HuH-7 (cell line): ENCODE measurements at regions not wholly inside any gene's neighbourhood (a gene's known extent, or its start where the extent isn't known, plus 50 kb on each side); places are given as distances from the start of the nearest gene placed in this dataset.

ENCODE experiments used
- DNase-seq: peaks from one replicate; pipeline ENCODE4 v3.0.0; 2011; ENCODE audit warnings: low spot score

DNA sequence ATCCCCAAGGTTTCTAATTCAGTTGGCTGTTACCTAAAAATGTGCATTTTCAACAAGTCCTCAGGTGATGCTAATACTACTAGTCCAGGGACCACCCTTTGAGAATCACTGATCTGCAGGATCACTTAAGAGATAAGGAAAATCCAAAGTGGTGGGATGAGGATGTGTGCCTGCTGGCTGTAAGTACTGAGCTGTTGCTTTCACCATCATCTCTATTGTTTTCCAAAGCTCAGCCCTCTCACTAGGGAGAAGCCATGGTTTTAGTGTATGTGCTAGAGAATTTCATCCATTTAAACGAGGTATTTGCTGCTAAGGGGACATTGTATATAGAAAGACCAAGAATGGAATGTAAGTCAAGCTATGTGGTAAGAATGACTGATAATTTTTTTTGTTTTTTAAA, 202.3 kb downstream of the KIF21A start:
- DNase-seq = no peak

DNA sequence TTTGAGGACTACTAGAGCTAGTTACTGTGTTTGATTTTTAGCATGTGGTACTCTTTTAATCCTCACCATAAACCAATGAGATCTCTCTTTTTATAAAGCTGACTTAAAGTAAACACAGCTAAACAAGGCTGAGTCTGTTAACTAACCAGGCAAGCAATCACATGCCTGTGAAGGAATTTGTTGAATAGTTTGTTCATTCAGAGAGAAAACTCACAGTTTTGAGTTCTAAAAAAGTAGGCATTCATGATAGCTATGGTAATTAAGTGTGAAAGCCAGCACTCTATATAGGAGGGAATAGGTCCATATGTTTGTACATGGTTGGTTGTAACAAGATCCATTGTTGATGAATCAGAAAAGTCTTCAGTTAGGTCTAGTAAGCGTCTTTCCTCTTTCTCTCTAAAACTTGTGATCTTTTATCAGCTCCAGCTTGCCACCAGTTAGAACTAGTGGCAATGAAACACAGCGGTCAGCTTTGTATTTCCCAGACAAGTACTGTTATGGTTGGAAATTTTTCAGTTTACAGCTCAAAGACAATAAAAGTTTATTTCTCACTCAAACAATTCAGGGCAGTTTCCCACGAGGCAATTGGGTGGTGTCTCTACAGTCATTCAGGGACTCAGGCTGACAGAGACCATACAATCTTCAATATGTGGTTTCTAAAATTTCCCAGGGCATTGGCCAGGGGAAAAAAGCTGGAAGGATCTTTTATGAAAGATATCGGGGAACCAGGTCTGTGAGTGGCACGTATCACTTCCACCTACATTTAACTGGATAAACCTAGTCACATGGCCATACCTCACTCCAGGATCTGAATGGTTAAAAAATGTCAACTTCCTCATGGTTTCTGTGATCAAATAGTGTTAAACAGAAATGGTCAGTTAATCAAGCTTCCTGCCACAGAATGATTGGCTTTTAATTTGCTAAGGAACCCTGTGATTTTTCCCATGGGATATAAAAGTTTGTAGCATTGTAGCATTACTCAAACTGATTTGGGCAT, 203.1 kb downstream of the KIF21A start:
- no peak for DNase-seq

DNA sequence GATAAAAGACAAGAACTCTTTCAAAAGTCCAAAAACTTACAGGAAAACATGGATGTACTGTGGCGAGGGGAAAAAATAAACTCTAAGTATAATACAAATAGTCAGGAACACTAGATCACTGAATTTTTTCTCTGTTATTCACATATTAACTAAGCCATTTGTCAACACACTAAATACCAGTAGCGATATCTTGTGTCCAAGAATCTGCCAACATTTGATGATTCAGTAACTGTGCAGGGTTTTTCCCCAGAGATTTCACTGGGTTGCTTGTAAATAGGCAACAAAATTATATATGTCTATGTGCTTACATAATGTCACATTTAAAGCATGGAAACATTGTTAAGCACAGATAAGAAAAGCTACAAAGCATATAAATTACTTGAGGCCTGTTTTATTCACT, 205.9 kb downstream of the KIF21A start:
- DNase-seq = no peak

DNA sequence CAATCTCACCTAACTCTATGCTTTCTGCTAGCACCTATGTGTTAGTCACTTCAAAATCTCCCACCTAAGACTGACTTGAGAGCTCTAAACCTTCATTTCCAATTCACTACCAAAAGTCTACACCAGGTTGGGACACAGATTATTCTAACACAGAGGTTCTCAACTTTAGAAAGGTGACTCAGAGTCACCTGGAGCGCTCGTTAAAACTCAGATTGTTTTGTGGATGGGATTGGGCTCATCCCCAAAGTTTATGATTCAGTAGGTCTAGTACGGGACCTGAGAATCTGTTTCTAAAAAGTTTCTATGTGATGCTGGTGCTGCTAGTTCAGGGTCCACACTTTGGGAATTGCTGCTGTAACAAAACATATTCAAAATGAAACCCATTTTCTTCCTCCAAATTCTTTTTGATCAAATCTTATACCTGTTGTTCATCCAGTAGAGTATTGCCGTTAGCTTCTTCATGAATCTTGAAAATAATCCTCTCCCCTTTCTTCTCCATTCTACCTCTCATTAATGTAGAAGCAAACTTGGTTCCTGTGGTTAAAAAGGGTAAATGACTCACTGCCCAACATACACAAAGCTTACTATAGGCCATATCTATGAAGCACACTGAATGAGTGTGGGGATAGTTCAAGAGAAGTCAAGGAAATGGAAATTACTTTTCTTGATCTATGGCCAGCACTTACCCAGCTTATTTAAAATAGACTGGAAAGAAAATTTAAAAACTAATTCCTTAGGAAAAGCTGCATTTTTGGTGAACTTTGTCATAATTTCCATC, 206.7 kb downstream of the KIF21A start:
- no peak for DNase-seq

DNA sequence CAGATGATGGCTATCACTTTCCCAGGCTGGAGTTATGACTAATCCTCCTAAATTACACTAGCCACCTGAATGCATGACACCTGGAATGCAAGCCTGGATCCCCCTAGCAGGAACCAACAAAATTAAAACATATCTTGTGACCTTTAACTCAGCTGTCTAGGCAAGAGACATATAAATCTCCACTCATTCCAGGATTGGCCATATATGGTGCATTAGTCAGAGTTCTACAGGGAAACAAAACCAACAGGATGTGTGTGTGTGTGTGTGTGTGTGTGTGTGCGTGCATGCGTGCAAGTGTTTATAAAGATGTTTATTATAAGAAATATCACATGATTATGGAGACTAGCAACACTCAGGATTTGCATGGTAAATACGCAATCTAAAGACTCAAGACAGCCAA, 212.8 kb downstream of the KIF21A start:
- DNase-seq = no peak

DNA sequence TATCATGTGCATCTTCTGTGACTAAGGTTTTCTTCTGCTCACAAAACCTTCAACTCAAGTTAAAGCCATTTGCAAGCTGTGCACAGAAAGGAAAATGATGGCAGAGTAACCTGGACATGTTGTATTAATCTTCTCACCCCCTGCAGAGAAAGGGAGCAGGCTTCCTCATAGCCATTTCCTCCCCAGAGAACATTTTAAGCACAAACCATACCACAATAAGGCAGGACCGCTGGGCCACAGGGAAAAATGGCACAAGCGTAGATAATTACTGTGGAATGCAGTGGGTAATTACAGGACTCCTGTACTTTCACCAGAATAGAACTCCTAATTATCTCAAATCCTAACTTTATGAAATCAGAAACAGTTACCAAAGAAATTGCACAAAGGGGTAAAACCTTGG, 215.7 kb downstream of the KIF21A start:
- no peak for DNase-seq

DNA sequence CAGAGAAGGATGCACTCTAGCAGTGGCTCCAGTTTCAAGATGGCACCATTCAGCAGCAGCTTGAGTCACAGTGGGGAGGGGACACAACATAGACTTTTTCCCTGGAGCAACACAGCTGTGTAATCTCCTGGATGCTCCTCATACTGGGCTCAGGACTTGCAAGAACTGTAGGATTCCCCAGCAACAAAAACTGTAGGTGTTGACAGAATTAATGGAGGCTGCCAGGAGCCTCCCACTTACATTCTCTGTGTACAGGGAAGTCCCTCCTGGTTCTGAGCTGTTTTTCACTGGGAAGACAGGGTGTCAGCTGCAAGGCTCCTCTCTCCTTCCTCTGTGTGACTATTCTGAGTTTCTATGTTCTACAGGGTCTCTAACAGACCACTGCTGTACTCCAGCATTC, 217.9 kb downstream of the KIF21A start:
- DNase-seq = no peak

DNA sequence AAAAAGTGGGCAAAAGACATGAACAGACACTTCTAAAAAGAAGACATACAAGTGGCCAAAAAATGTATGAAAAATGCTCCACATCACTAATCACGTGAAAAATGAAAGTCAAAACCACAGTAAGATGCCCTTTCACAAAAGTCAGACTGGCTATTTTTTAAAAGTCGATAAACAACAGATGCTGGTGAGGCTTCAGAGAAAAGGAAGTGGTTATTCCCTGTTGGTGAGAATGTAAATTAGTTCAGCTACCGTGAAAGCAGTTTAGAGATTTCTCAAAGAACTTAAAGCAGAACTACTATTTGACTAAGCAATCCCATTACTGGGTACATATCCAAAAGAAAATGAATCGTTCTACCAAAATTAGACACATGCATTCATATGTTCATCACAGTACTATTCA, 237.0 kb downstream of the KIF21A start:
- no peak for DNase-seq

DNA sequence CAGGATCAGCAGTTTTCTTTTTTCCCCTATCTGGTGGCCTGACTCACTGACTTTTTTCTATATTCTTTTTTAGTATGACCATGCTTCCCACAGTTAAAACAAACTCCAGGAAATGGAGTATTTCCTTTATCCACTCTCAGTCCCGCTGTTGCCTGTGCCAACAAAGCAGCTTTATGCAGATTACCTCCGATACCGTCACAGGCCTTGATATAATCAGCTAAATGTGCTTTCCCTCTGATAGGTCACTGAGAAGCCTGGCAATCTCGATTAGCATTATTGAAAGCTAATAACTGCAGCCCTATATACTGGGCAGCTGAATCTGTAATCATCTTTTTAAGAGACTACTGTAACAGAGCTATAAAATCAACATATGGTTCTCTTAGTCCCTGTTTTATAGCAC, 243.6 kb downstream of the KIF21A start:
- no peak for DNase-seq

DNA sequence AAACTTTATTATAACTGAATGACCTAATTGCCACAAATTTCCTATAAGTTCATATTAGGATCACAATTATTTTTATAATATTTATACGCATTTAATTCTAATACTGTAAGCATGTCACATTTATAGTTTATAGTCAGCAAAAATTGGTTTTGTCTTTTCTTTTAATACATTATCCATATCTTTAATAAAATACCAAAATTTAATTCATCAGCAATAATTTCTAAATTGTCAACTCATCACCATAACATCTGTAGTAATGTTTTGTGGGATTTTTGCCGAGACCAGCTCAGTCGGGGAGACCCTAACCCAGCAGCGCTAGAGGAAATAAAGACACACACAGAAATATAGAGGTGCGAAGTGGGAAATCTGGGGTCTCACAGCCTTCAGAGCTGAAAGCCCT, 254.2 kb downstream of the KIF21A start:
- no peak for DNase-seq

DNA sequence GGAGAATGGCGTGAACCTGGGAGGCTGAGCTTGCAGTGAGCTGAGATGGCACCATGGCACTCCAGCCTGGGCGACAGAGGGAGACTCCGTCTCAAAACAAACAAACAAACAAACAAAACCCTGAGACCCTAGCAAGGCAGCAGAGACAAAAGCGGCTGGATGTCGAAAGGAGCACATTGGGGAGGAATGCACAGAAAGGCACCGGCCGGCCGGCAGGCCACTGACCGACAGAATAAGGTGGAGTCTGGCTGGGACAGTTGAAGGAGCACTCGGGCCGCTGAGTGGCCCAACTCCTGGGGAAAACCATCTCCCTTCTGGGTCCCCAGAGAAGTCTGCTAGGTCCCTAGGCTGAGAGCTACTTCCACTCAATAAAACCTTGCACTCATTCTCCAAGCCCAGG, 256.2 kb downstream of the KIF21A start:
- DNase-seq = no peak

DNA sequence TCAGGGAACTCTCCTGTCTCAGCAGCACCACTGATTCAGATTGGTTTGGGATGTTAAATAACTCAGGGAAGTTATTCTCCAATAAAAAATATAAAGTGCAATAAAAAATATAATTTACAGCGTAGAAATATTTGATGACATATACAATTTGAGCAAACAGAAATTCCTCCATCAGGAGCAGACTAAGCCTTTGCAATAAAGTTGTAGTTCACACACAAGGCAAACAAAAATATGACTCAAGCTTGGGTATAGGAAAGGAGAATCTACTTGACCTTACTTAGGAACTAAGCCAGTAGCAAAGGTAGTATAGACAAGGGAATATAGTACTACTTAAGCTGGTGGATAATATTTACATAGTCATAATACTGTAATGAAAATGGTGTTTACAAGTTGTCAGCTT, 264.1 kb downstream of the KIF21A start:
- DNase-seq = no peak

DNA sequence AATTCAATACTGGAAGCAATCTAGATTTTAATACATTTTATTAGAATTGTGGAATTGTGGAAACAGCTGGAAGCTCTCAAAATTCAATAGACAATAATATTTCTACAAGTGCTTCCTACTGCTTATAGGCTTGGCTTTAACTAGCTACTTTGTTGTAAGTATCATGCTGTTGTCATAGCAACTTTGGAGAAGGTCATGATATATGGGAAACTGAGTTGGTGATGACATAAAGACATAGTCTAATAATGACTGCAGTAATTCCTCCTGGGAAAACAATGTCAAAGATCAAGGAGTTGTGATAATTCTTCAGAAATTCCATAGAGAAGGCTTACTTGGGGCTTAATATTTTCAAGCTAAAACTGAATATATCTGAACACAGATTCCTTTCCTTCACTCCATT, 266.6 kb downstream of the KIF21A start:
- DNase-seq = no peak

DNA sequence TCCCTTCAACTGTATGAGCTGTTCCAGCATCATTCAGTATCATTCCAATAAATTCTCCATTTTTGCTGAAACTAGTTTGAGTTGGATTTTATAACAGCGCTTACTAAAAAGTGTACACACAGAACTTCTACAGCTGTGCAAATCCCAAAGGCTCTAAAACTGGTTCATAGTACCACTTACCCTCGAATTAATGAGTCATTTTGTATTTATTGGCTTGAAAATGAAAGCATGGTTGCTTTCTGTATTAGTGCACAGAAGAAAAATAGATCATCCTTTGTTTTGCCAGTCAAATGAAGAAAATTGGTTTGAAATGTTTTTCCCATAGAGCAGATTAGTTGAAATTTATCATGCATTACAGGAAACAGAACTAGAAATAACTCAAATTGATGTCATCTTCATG, 268.3 kb upstream of the CPNE8 start:
- DNase-seq = no peak

DNA sequence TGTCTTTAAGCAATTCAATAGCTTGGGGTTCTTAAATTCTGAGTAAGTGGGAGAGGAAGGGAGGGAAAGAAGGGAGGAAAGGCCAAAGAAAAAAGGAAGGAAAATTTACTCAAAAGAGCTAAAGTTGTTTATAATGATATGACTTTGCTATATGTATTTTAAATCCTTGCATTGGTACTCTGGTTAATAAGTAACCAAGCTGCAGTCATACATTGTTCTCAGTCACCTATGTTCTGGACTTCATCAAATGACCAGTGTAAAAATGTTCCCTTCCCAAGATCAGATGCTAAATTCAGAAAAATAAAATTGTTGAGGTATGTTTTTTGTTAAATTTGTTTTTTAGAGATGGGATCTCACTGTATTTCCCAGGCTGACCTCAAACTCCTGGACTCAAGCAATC, 259.9 kb upstream of the CPNE8 start:
- no peak for DNase-seq

DNA sequence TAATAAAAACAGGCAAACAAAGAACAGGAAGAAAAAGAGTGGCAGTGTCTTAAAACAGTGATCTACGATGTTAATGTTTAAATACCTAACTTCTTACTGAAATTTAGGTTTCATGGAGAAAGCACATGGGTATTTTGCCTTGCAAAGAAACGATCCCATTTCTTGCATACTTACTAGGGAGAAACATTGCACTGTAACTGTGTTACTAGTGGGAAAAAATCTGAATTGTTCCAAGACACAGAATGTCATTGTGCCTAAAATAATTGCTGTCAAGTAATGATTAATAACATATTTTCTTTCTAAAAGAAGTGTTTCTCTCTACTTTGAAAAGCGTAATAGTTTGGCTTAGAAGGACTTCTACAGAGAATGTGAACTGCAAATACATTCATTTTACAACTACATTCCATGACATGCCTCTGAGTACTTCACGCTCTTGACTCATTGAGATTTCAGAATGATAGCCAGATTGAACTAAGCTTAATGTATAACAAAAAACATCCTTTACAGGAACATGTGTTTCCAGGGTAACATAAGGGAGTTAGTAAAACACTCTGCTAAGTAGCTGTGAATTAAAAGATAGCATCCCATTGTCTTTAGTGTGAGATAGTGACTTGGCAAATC, 256.2 kb upstream of the CPNE8 start:
- DNase-seq = no peak

DNA sequence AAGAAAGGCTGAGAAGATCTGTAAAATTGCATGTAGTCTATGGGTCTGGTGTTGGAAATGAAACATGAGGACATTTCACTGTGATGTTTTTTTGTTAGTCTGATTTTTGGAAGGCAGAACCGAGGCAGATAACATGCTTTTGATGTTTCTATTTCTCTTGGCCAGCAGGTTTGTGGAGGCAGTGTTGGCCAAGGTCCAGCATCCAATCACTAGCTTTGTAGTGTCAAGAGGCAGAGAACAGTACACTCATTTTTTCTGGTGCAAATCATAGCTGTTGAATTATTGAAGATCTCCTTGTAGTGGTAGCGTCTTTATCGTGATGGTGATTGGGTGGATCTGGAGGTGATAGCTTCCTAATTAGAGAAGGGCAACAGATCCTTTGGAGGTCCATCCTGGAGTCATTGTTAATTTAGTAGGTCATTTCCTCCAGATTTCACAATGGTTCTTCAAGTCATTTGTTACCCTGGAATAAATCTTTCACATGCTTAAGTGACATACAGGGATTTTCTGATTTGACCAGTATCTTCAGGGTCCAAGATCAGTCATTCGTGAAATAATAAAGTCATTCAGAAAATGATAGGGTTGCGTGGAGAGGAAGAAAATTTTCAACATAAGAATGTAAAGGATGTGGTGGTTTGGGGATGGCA, 252.4 kb upstream of the CPNE8 start:
- DNase-seq = no peak

DNA sequence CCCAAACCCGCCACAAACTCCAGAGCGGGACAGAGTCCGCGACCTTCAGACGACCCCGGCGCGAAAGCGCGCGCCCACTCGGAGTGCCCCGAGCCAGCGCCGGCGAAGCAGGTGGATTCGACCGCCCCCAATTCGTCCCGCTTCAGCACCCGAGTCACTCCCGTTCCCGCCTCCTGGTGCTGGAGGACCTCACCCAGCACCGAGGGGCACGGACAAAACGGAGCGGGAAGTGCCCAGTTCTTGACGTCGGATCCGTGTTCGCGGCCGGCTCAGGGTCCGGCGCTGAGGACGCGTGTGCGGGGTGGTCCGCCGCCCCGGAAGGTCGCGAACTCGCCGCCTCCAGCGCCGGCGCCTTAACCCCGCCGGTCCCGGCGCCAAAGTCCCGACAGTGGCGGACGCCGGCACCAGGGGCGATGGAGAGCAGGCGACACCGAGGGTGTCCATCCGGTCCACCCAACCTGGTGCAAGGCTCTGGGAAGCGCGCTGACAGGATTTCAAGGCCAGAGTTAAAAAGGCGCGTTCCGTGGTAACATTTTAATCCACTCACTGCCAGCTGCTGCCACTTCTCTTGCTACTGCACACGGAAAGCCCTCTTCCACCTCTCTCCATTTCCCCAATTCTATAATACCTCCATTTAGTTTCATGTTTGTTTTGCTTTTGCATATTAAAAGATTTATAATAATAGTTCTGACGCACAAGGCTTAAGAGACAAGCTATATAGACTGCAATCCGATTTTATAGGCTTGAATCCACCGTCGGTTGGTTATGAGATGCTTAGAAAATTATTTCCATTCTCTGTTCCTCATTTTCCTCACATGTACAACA, 240.0 kb upstream of the CPNE8 start:
- no peak for DNase-seq

DNA sequence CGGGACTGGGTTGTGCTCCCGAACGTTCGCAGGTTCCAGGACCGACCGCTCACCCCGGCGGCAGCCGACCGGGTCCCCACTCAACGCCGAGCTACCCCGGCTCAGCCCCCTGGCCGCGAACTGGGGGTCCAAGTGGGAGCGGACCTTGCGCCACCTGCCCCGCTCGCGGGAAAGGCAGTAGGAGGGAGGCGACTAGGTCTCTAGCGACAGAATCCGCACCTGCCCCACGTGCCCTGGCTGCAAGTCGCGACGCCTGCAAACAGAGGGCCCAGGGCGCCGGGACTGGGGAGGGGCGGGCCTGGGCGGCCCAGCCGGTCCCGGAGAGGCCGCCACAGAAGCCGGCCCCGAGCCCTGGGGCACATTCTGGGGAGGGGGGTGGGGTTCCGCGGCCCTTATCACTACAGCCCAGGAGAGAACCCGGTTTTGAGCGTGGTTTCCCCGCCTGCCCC, 239.2 kb upstream of the CPNE8 start:
- DNase-seq = no peak

DNA sequence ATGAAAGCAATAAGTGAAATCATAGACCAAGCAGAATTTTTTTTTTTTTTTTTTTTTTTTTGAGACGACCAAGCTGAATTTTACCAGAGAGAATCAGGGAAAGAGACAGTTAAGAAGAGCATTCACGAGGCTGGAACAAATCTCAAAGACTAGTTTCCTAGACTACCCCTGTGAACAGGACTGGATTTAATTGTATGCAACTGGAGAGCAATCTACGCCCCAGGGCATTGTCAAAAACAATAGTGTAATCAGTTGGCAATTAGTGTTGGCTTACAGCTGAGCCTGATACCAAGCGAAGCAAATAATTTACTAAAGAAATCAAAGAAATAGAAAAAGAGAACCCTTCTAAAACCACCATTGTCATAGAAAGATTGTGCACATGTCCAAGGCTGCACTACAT, 232.9 kb upstream of the CPNE8 start:
- no peak for DNase-seq

DNA sequence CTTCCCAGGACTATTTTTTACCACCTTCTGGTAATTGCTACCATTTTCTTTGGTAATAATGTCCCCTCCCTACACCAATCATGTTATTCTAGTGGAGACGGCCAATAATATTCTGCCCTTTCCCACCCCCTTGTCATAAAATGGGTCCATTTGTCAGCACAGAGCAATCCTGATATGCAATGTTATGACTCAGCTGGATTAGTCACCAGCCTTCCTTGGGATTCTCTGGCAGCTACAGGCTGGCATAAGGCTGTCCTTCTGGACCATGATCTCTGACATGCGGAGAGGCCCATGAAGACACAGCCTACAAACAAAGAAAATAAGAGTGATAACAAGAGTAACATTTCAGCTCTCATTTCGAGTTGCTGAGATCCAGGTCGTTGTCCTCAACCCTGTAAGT, 222.0 kb upstream of the CPNE8 start:
- DNase-seq = no peak
